ENCODE measurements at regions not wholly inside any gene's neighbourhood (a gene's known extent, or its start where the extent isn't known, plus 50 kb on each side); places are given as distances from the start of the nearest gene placed in this dataset.

- TF ChIP-seq CTCF (IDR thresholded peaks at IDR 0.05; ENCODE audit: extremely low read depth, missing control alignments): no peak
- no peak for DNase-seq (ENCODE audit: low spot score)
These were observed 220.2 kb downstream of the IRX2 start for GRCh38 chr5:2531318-2531717.

GRCh38 chr5:2530609-2531008, 220.9 kb downstream of the IRX2 start:
- no peak for DNase-seq (ENCODE audit: low spot score)
- no peak for TF ChIP-seq CTCF (IDR thresholded peaks at IDR 0.05; ENCODE audit: extremely low read depth, missing control alignments)

GRCh38 chr5:2529371-2530092, 221.9 kb downstream of the IRX2 start:
- DNase-seq (ENCODE audit: low spot score): no peak
- no peak for TF ChIP-seq CTCF (IDR thresholded peaks at IDR 0.05; ENCODE audit: extremely low read depth, missing control alignments)

GRCh38 chr5:2525351-2525750, 226.1 kb downstream of the IRX2 start:
- no peak for DNase-seq (ENCODE audit: low spot score)
- no peak for TF ChIP-seq CTCF (IDR thresholded peaks at IDR 0.05; ENCODE audit: extremely low read depth, missing control alignments)

- no peak for DNase-seq (ENCODE audit: low spot score)
- TF ChIP-seq CTCF (IDR thresholded peaks at IDR 0.05; ENCODE audit: extremely low read depth, missing control alignments): no peak
These were observed 226.9 kb downstream of the IRX2 start for GRCh38 chr5:2524620-2525019.

- DNase-seq (ENCODE audit: low spot score): no peak
- no peak for TF ChIP-seq CTCF (IDR thresholded peaks at IDR 0.05; ENCODE audit: extremely low read depth, missing control alignments)
These were observed 228.3 kb downstream of the IRX2 start for GRCh38 chr5:2523180-2523579.

- no peak for DNase-seq (ENCODE audit: low spot score)
- TF ChIP-seq CTCF (IDR thresholded peaks at IDR 0.05; ENCODE audit: extremely low read depth, missing control alignments): no peak
These were observed 229.1 kb downstream of the IRX2 start for GRCh38 chr5:2522372-2522771.

All from GM20000 (cell line).